MCF 10A (cell line): ENCODE measurements at regions not wholly inside any gene's neighbourhood (a gene's known extent, or its start where the extent isn't known, plus 50 kb on each side); places are given as distances from the start of the nearest gene placed in this dataset.
A peak's percentile ranks its signal among the peaks of the same experiment; 100 is the strongest.

Source experiments
- BruUV-seq: library from RNA; stranded (reverse); fragments of 400-500 nt; replicated peaks from 2 replicates; lab custom pipeline; 2021; lab: Mats Ljungman, UMichigan
- CTCF ChIA-PET: fragments of 300-600 bp; sonication (Branson Sonifier 250); formaldehyde crosslinking; extraction: SDS; loops from one replicate; lab custom pipeline; 2021; ENCODE audit warnings: antibody characterized with exemption, inconsistent platforms; lab: Yijun Ruan, JAX
- POLR2A ChIA-PET: fragments of 300-600, 350-650 bp; sonication (Branson Sonifier 250); formaldehyde crosslinking; extraction: SDS; loops from one replicate; lab custom pipeline; 2020; ENCODE audit warnings: antibody characterized with exemption, inconsistent platforms; lab: Yijun Ruan, JAX
- DNase-seq: peaks from one replicate; pipeline ENCODE4 v3.0.0-alpha.2; 2018; ENCODE audit not compliant: unreplicated experiment
- H3K27ac Mint-ChIP-seq: one replicate; pipeline ENCODE4 v1.8.0; 2022; ENCODE audit warnings: mild to moderate bottlenecking, low read depth, mixed read lengths; ENCODE audit not compliant: unreplicated experiment
- H3K27me3 Mint-ChIP-seq: one replicate; pipeline ENCODE4 v1.8.0; 2022; ENCODE audit warnings: mixed read lengths; ENCODE audit not compliant: insufficient read depth, unreplicated experiment
- H3K36me3 Mint-ChIP-seq: one replicate; pipeline ENCODE4 v1.8.0; 2022; ENCODE audit warnings: mild to moderate bottlenecking, moderate library complexity, mixed read lengths; ENCODE audit not compliant: insufficient read depth, unreplicated experiment
- H3K4me1 Mint-ChIP-seq: one replicate; pipeline ENCODE4 v1.8.0; 2022; ENCODE audit warnings: mixed read lengths; ENCODE audit not compliant: insufficient read depth, unreplicated experiment
- H3K4me3 Mint-ChIP-seq: one replicate; pipeline ENCODE4 v1.8.0; 2022; ENCODE audit warnings: mild to moderate bottlenecking, moderate library complexity, mixed read lengths; ENCODE audit not compliant: unreplicated experiment
- H3K9me3 Mint-ChIP-seq: one replicate; pipeline ENCODE4 v1.8.0; 2022; ENCODE audit warnings: mixed read lengths; ENCODE audit not compliant: unreplicated experiment
- CTCF ChIP-seq: fragments of 200-600 bp; IDR thresholded peaks from one replicate; pipeline ENCODE4 v1.8.0; 2022; ENCODE audit warnings: antibody characterized with exemption, mild to moderate bottlenecking; ENCODE audit not compliant: unreplicated experiment
- intact Hi-C: fragments of 100-400 bp; cut with micrococcal nuclease; formaldehyde crosslinking; loops from 2 replicates; pipeline ENCODE4 v1.14.1; 2022

- ChIA-PET CTCF (interaction anchor here (0.6 to 1.3 kb wide), 5 partner anchors 10 to 603 kb away, joined by 3 to 4 read pairs (median 4); no protein-coding TSS in a partner anchor), POLR2A (interaction anchor here (0.8 kb wide), 1 partner anchor 43 kb away, joined by 3 read pairs; no protein-coding TSS in a partner anchor)
- H3K4me1 Mint-ChIP-seq = no peaks in the 10 kb centered on the region
- intact Hi-C loops = loop anchor here (10.0 kb wide), 1 partner anchor 400 kb away; no protein-coding TSS in a partner anchor
- H3K4me3 Mint-ChIP-seq = no peak overlapping the region
- no peak for TF ChIP-seq CTCF
- H3K27ac Mint-ChIP-seq = no peak overlapping the region
- no peaks in the 10 kb centered on the region for H3K27me3 Mint-ChIP-seq
- peaks cover 5% of the 10 kb centered on the region for H3K9me3 Mint-ChIP-seq
- DNase-seq = no peak
- BruUV-seq = no TSS peak
- H3K36me3 Mint-ChIP-seq = no peaks in the 10 kb centered on the region
Measured at GRCh38 chr21:24115141-24115540, 1492.1 kb downstream of the MRPL39 start.

GRCh38 chr21:24112020-24112419 is 1495.3 kb downstream of the MRPL39 start:
- DNase-seq = no peak
- no peak for TF ChIP-seq CTCF
- peaks cover 5% of the 10 kb centered on the region for H3K9me3 Mint-ChIP-seq
- POLR2A ChIA-PET = no interaction called here
- no peak overlapping the region for H3K4me3 Mint-ChIP-seq
- H3K36me3 Mint-ChIP-seq = no peaks in the 10 kb centered on the region
- CTCF ChIA-PET = interaction anchor here (0.6 to 1.6 kb wide), 7 partner anchors 29 to 927 kb away, joined by 3 to 5 read pairs (median 3); no protein-coding TSS in a partner anchor
- no peak overlapping the region for H3K27ac Mint-ChIP-seq
- intact Hi-C loops = loop anchor here (10.0 kb wide), 1 partner anchor 403 kb away; no protein-coding TSS in a partner anchor
- no TSS peak for BruUV-seq
- H3K27me3 Mint-ChIP-seq = no peaks in the 10 kb centered on the region
- H3K4me1 Mint-ChIP-seq = no peaks in the 10 kb centered on the region

GRCh38 chr21:24110846-24111245 is 1496.4 kb downstream of the MRPL39 start:
- Mint-ChIP-seq H3K27me3 (no peaks in the 10 kb centered on the region), H3K36me3 (no peaks in the 10 kb centered on the region), H3K4me1 (no peaks in the 10 kb centered on the region), H3K9me3 (peaks cover 5% of the 10 kb centered on the region), H3K27ac (no peak overlapping the region), H3K4me3 (no peak overlapping the region)
- no peak for TF ChIP-seq CTCF
- CTCF ChIA-PET = no interaction called here
- BruUV-seq = no TSS peak
- intact Hi-C loops = loop anchor here (10.0 kb wide), 1 partner anchor 404 kb away; no protein-coding TSS in a partner anchor
- no peak for DNase-seq
- POLR2A ChIA-PET = interaction anchor here (0.5 kb wide), 1 partner anchor 174 kb away, joined by 5 read pairs; no protein-coding TSS in a partner anchor

- Mint-ChIP-seq H3K9me3 (no peaks in the 10 kb centered on the region), H3K27me3 (no peaks in the 10 kb centered on the region), H3K4me3 (no peak overlapping the region), H3K4me1 (no peaks in the 10 kb centered on the region), H3K27ac (peak overlapping the region; percentile 20), H3K36me3 (no peaks in the 10 kb centered on the region)
- intact Hi-C loops = no loop called here
- CTCF ChIA-PET = interaction anchor here (0.9 kb wide), 1 partner anchor 8 kb away, joined by 3 read pairs; no protein-coding TSS in a partner anchor
- POLR2A ChIA-PET = interaction anchor here (0.6 kb wide), 1 partner anchor 44 kb away, joined by 3 read pairs; no protein-coding TSS in a partner anchor
- no peak for DNase-seq
- TF ChIP-seq CTCF = no peak
- no TSS peak for BruUV-seq
Measured at GRCh38 chr21:24097181-24097580, 1510.1 kb downstream of the MRPL39 start.
